ENCODE measurements at regions not wholly inside any gene's neighbourhood (a gene's known extent, or its start where the extent isn't known, plus 50 kb on each side); places are given as distances from the start of the nearest gene placed in this dataset.

DNA sequence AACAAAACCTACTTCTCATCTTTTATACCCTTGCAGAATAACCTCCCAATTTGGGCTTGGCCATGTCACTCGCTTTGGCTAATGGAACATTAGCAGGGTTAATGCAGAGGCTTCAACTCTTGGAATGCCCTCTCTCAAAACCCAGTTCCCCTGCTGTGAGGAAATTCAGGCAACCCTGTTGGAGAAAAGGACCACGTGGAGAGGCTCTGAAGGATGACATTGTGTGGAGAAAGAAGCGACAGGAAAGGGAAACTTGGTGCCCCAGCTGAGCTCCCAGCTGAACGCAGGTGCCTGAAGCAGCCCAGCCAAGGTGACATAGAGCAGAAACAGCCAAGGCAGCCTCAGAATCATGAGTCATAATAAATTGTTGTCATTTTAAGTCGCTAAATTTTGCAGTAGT lies 214.2 kb upstream of the GHITM start:
- no peaks in the 10 kb centered on the region for H3K9me3 ChIP-seq (ENCODE audit: control insufficient read depth, low read depth, low read length)
- no peaks in the 10 kb centered on the region for H3K36me3 ChIP-seq (ENCODE audit: control insufficient read depth in 2 of 2, extremely low read depth in 1 of 2, insufficient read depth in 2 of 2, low read length in 2 of 2)
- H3K4me2 ChIP-seq (ENCODE audit: control insufficient read depth, extremely low read depth, insufficient read depth, low read depth, low read length): no peak overlapping the region
- no peaks in the 10 kb centered on the region for H3K4me1 ChIP-seq (ENCODE audit: control insufficient read depth, extremely low read depth, insufficient read depth, low read length)
- H3K79me2 ChIP-seq (ENCODE audit: control insufficient read depth, insufficient read depth, low read length): no peaks in the 10 kb centered on the region
- DNase-seq (ENCODE audit: low read depth, low spot score) (no peak), FAIRE-seq (no peak)
- no peaks in the 10 kb centered on the region for H3K27me3 ChIP-seq (ENCODE audit: control insufficient read depth, extremely low read depth, insufficient read depth, low read length)
- no peak overlapping the region for H3K4me3 ChIP-seq (ENCODE audit: control insufficient read depth in 2 of 3, extremely low read depth in 1 of 3, insufficient read depth in 2 of 3, low read depth in 1 of 3, low read length in 3 of 3)
- H3K9ac ChIP-seq (ENCODE audit: control insufficient read depth, extremely low read depth, insufficient read depth, low read length): no peak overlapping the region
- H3K9me1 ChIP-seq (ENCODE audit: control insufficient read depth, extremely low read depth, insufficient read depth, low read length): no peaks in the 10 kb centered on the region
- dilution Hi-C loops (cut with MboI; ENCODE audit: extremely low pct_ligation_motif_present, low sequenced_read_pairs): no loop called here
- no peak for TF ChIP-seq EZH2 (IDR thresholded peaks at IDR 0.05; ENCODE audit: low read length)
- TF ChIP-seq, protein P1, sequence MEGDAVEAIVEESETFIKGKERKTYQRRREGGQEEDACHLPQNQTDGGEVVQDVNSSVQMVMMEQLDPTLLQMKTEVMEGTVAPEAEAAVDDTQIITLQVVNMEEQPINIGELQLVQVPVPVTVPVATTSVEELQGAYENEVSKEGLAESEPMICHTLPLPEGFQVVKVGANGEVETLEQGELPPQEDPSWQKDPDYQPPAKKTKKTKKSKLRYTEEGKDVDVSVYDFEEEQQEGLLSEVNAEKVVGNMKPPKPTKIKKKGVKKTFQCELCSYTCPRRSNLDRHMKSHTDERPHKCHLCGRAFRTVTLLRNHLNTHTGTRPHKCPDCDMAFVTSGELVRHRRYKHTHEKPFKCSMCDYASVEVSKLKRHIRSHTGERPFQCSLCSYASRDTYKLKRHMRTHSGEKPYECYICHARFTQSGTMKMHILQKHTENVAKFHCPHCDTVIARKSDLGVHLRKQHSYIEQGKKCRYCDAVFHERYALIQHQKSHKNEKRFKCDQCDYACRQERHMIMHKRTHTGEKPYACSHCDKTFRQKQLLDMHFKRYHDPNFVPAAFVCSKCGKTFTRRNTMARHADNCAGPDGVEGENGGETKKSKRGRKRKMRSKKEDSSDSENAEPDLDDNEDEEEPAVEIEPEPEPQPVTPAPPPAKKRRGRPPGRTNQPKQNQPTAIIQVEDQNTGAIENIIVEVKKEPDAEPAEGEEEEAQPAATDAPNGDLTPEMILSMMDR (optimal IDR thresholded peaks at IDR 0.05 in 1 of 3, IDR thresholded peaks at IDR 0.05 in 1 of 3, conservative IDR thresholded peaks at IDR 0.05 in 1 of 3; ENCODE audit: extremely low read depth in 1 of 3, insufficient read depth in 2 of 3, low read length in 3 of 3): no peak
- no peak overlapping the region for H3K27ac ChIP-seq (ENCODE audit: control insufficient read depth, insufficient read depth, low read length)
- H2AFZ ChIP-seq (ENCODE audit: control insufficient read depth, low read length): no peak overlapping the region
- no peaks in the 10 kb centered on the region for H4K20me1 ChIP-seq (ENCODE audit: control insufficient read depth, extremely low read depth, insufficient read depth, low read length)

DNA sequence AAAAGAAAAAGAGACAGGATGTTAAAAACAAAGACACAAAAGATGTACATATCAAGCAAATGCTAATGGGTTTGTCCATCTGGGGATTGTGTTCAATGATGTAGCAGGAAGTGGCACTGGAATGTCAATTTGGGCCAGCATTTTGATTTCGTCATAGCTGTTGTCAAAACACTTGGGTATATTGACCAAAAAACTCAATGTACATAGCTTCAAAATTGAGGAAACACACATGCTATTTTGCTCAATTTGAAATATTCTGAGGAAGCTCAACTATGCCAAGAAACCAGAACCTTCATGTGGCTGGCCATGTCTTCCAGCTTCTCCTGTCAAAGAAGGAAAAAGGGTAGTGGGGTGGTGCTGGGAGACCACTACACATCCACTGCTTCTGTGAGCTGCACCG lies 212.7 kb upstream of the GHITM start:
- Histone ChIP-seq H2AFZ (ENCODE audit: control insufficient read depth, low read length) (no peak overlapping the region), H3K79me2 (ENCODE audit: control insufficient read depth, insufficient read depth, low read length) (no peaks in the 10 kb centered on the region), H3K36me3 (ENCODE audit: control insufficient read depth in 2 of 2, extremely low read depth in 1 of 2, insufficient read depth in 2 of 2, low read length in 2 of 2) (no peaks in the 10 kb centered on the region), H3K9me3 (ENCODE audit: control insufficient read depth, low read depth, low read length) (no peaks in the 10 kb centered on the region), H3K4me3 (ENCODE audit: control insufficient read depth in 2 of 3, extremely low read depth in 1 of 3, insufficient read depth in 2 of 3, low read depth in 1 of 3, low read length in 3 of 3) (no peak overlapping the region), H3K4me1 (ENCODE audit: control insufficient read depth, extremely low read depth, insufficient read depth, low read length) (no peaks in the 10 kb centered on the region), H4K20me1 (ENCODE audit: control insufficient read depth, extremely low read depth, insufficient read depth, low read length) (no peaks in the 10 kb centered on the region), H3K9me1 (ENCODE audit: control insufficient read depth, extremely low read depth, insufficient read depth, low read length) (no peaks in the 10 kb centered on the region), H3K9ac (ENCODE audit: control insufficient read depth, extremely low read depth, insufficient read depth, low read length) (no peak overlapping the region), H3K27me3 (ENCODE audit: control insufficient read depth, extremely low read depth, insufficient read depth, low read length) (no peaks in the 10 kb centered on the region), H3K27ac (ENCODE audit: control insufficient read depth, insufficient read depth, low read length) (no peak overlapping the region), H3K4me2 (ENCODE audit: control insufficient read depth, extremely low read depth, insufficient read depth, low read depth, low read length) (no peak overlapping the region)
- TF ChIP-seq, protein P1 (optimal IDR thresholded peaks at IDR 0.05 in 1 of 3, IDR thresholded peaks at IDR 0.05 in 1 of 3, conservative IDR thresholded peaks at IDR 0.05 in 1 of 3; ENCODE audit: extremely low read depth in 1 of 3, insufficient read depth in 2 of 3, low read length in 3 of 3): no peak
- TF ChIP-seq EZH2 (IDR thresholded peaks at IDR 0.05; ENCODE audit: low read length): no peak
- dilution Hi-C loops (cut with MboI; ENCODE audit: extremely low pct_ligation_motif_present, low sequenced_read_pairs): no loop called here
- FAIRE-seq (no peak), DNase-seq (ENCODE audit: low read depth, low spot score) (no peak)

Data from keratinocyte (primary cell).